ENCODE measurements at regions not wholly inside any gene's neighbourhood (a gene's known extent, or its start where the extent isn't known, plus 50 kb on each side); places are given as distances from the start of the nearest gene placed in this dataset.

GRCh38 chr4:124590480-124590879 is 122.1 kb downstream of the ANKRD50 start:
- Histone ChIP-seq H3K27me3 (replicated peaks; ENCODE audit: insufficient read depth, low read length) (no peaks in the 10 kb centered on the region), H3K27ac (ENCODE audit: low read length) (peak overlapping the region; percentile 27; the same call in 1 of the 2 replicates), H4K20me1 (ENCODE audit: insufficient read depth, low read length) (no peaks in the 10 kb centered on the region), H3K9me2 (replicated peaks; ENCODE audit: insufficient read depth, low read length) (no peaks in the 10 kb centered on the region), H3F3A (ENCODE audit: insufficient read depth, low read length) (no peaks in the 10 kb centered on the region), H3K4me2 (ENCODE audit: low read depth, low read length) (no peak overlapping the region), H3K79me2 (ENCODE audit: low read length) (no peaks in the 10 kb centered on the region), H3K36me3 (replicated peaks; ENCODE audit: insufficient read depth, low read length) (no peaks in the 10 kb centered on the region), H2AFZ (ENCODE audit: low read length) (no peak overlapping the region), H3K9me3 (replicated peaks; ENCODE audit: insufficient read depth, low read length) (no peaks in the 10 kb centered on the region), H3K4me1 (ENCODE audit: low read length) (peaks cover 12% of the 10 kb centered on the region), H3K4me3 (ENCODE audit: low read length) (no peak overlapping the region), H3K9ac (ENCODE audit: low read length) (no peak overlapping the region)
- TF ChIP-seq EZH2phosphoT487 (IDR thresholded peaks at IDR 0.05; ENCODE audit: low read length) (no peak), EZH2 (optimal IDR thresholded peaks at IDR 0.05; ENCODE audit: low read depth, low read length) (no peak)
- TF ChIP-seq, protein P1, sequence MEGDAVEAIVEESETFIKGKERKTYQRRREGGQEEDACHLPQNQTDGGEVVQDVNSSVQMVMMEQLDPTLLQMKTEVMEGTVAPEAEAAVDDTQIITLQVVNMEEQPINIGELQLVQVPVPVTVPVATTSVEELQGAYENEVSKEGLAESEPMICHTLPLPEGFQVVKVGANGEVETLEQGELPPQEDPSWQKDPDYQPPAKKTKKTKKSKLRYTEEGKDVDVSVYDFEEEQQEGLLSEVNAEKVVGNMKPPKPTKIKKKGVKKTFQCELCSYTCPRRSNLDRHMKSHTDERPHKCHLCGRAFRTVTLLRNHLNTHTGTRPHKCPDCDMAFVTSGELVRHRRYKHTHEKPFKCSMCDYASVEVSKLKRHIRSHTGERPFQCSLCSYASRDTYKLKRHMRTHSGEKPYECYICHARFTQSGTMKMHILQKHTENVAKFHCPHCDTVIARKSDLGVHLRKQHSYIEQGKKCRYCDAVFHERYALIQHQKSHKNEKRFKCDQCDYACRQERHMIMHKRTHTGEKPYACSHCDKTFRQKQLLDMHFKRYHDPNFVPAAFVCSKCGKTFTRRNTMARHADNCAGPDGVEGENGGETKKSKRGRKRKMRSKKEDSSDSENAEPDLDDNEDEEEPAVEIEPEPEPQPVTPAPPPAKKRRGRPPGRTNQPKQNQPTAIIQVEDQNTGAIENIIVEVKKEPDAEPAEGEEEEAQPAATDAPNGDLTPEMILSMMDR (IDR thresholded peaks at IDR 0.05; ENCODE audit: low read length) = no peak
- peak; percentile 73 for DNase-seq

DNA sequence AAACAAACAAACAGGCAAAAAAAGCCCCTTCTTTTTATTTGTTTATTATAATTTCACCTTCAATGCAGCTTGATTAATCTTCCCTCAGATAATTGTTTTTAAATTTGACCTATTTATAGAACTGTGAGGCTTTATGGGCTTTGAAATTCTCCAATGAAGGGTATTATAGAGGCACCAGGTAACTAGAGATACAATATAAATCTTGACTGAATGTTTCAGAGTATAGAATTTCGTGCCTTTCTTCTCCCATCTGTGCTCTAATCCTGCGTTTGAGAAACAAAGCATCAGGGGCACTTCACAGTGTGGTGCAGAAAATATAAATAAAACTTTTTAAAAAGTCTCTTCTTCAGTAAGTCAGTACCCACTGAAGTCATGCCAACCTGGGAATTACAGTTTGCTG is 120.9 kb downstream of the ANKRD50 start:
- Histone ChIP-seq H3K9ac (ENCODE audit: low read length) (no peak overlapping the region), H3K4me2 (ENCODE audit: low read depth, low read length) (no peak overlapping the region)
- DNase-seq = no peak

GRCh38 chr4:124593494-124593893 is 119.0 kb downstream of the ANKRD50 start:
- Histone ChIP-seq H4K20me1 (ENCODE audit: insufficient read depth, low read length) (no peaks in the 10 kb centered on the region), H3K4me3 (ENCODE audit: low read length) (no peak overlapping the region), H3K36me3 (replicated peaks; ENCODE audit: insufficient read depth, low read length) (no peaks in the 10 kb centered on the region), H3F3A (ENCODE audit: insufficient read depth, low read length) (no peaks in the 10 kb centered on the region), H3K4me2 (ENCODE audit: low read depth, low read length) (no peak overlapping the region), H3K27me3 (replicated peaks; ENCODE audit: insufficient read depth, low read length) (no peaks in the 10 kb centered on the region), H3K27ac (ENCODE audit: low read length) (no peak overlapping the region), H3K9me3 (replicated peaks; ENCODE audit: insufficient read depth, low read length) (no peaks in the 10 kb centered on the region), H3K9ac (ENCODE audit: low read length) (no peak overlapping the region), H3K79me2 (ENCODE audit: low read length) (no peaks in the 10 kb centered on the region), H3K9me2 (replicated peaks; ENCODE audit: insufficient read depth, low read length) (no peaks in the 10 kb centered on the region), H3K4me1 (ENCODE audit: low read length) (peaks cover 12% of the 10 kb centered on the region), H2AFZ (ENCODE audit: low read length) (no peak overlapping the region)
- no peak for DNase-seq
- TF ChIP-seq EZH2 (optimal IDR thresholded peaks at IDR 0.05; ENCODE audit: low read depth, low read length) (no peak), EZH2phosphoT487 (IDR thresholded peaks at IDR 0.05; ENCODE audit: low read length) (no peak)
- TF ChIP-seq, protein P1 (IDR thresholded peaks at IDR 0.05; ENCODE audit: low read length) = no peak

More for the DNA sequence above, 120.9 kb downstream of the ANKRD50 start:
- H3K9me2 ChIP-seq (replicated peaks; ENCODE audit: insufficient read depth, low read length) = no peaks in the 10 kb centered on the region
- no peaks in the 10 kb centered on the region for H3K36me3 ChIP-seq (replicated peaks; ENCODE audit: insufficient read depth, low read length)
- no peaks in the 10 kb centered on the region for H3K9me3 ChIP-seq (replicated peaks; ENCODE audit: insufficient read depth, low read length)
- H3K4me3 ChIP-seq (ENCODE audit: low read length) = no peak overlapping the region
- no peak overlapping the region for H2AFZ ChIP-seq (ENCODE audit: low read length)
- no peak for TF ChIP-seq EZH2phosphoT487 (IDR thresholded peaks at IDR 0.05; ENCODE audit: low read length)
- no peak for TF ChIP-seq EZH2 (optimal IDR thresholded peaks at IDR 0.05; ENCODE audit: low read depth, low read length)
- TF ChIP-seq, protein P1 (IDR thresholded peaks at IDR 0.05; ENCODE audit: low read length) = no peak
- no peaks in the 10 kb centered on the region for H3F3A ChIP-seq (ENCODE audit: insufficient read depth, low read length)
- H3K4me1 ChIP-seq (ENCODE audit: low read length) = peaks cover 12% of the 10 kb centered on the region
- H3K27ac ChIP-seq (ENCODE audit: low read length) = no peak overlapping the region
- no peaks in the 10 kb centered on the region for H3K79me2 ChIP-seq (ENCODE audit: low read length)
- H3K27me3 ChIP-seq (replicated peaks; ENCODE audit: insufficient read depth, low read length) = no peaks in the 10 kb centered on the region
- no peaks in the 10 kb centered on the region for H4K20me1 ChIP-seq (ENCODE audit: insufficient read depth, low read length)

All from MM.1S (cell line).